GM12873 (cell line): ENCODE measurements at regions not wholly inside any gene's neighbourhood (a gene's known extent, or its start where the extent isn't known, plus 50 kb on each side); places are given as distances from the start of the nearest gene placed in this dataset.

Source experiments
- TF ChIP-seq, protein P1 (sequence below): IDR thresholded peaks from 2 replicates; pipeline ENCODE4 v1.5.1; 2012; ENCODE audit warnings: low read depth, mild to moderate bottlenecking, moderate library complexity, low read length, control low read depth; ENCODE audit not compliant: insufficient read depth; ENCODE audit errors: missing control alignments

GRCh38 chr2:31813016-31813415, 197.8 kb downstream of the MEMO1 start:
- TF ChIP-seq, protein P1, sequence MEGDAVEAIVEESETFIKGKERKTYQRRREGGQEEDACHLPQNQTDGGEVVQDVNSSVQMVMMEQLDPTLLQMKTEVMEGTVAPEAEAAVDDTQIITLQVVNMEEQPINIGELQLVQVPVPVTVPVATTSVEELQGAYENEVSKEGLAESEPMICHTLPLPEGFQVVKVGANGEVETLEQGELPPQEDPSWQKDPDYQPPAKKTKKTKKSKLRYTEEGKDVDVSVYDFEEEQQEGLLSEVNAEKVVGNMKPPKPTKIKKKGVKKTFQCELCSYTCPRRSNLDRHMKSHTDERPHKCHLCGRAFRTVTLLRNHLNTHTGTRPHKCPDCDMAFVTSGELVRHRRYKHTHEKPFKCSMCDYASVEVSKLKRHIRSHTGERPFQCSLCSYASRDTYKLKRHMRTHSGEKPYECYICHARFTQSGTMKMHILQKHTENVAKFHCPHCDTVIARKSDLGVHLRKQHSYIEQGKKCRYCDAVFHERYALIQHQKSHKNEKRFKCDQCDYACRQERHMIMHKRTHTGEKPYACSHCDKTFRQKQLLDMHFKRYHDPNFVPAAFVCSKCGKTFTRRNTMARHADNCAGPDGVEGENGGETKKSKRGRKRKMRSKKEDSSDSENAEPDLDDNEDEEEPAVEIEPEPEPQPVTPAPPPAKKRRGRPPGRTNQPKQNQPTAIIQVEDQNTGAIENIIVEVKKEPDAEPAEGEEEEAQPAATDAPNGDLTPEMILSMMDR, result no peak

DNA sequence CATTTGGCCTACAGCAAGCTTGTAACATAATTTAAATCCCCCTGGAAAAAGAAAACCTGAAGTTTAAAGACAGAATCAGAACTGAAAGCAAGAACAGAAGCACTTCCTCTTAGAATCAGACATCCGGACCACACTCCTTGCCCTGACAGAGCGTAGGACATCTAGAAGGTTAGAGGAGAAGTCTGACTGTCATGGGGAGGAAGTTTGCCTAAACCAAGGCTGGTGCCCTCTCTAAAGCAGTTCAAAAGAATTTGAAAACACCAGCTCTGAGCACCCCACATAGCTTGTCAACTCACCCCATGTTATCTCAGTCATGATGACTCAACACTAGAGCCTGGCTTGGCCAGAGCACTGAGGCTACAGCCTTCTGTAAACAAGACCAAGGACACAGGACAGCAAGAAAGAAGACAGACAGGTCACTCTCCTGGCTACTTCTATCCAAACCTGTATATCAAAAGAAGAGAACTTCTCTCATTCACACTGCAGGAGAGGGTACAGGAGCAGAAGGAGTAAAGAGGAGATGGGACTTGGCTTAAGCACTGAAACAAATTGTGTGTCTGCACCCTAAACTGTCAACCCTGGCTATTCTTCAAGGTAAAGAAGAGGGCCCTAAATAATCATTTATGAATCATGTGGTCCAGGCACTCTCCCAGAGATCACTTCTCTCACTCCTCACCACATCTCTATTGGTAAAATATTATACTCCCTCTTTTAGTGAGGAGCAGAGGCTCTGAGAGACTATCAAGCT, 198.6 kb downstream of the MEMO1 start:
- TF ChIP-seq, protein P1, result no peak

DNA sequence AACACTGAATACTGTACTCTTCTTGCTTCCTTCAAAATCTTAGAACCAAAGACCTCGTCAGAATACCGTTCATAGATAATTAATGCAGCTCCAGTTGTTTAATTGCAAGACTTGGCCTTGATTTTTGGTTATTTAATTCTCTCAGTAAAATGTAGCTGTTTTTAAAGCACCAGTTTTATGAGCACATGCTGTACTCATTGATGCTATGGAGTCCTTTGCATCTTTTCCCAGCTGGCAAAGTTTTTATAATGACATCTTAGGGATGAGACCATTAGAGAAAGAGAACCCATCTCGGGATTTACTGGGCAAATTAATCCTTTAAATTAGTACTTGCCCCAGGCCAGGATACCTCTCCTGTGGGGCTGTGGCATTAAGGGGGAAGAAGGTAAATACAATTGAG, 199.3 kb downstream of the MEMO1 start:
- TF ChIP-seq, protein P1, result no peak

- TF ChIP-seq, protein P1, result no peak
Observed at GRCh38 chr2:31810200-31810917, 200.4 kb downstream of the MEMO1 start.

DNA sequence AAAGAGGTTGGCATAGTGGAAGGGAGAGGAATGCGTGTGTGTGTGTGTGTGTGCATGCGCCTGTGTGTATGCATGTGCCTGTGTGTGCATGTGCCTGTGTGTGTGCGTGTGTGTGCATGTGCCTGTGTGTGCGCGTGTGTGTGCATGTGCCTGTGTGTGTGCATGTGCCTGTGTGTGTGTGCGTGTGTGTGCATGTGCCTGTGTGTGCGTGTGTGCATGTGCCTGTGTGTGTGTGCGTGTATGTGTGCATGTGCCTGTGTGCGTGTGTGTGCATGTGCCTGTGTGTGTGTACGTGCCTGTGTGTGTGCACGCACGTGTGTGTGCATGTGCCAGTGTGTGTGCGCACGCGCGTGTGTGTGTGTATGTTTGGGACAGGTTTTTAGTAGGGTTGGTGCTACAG, 205.1 kb downstream of the MEMO1 start:
- TF ChIP-seq, protein P1, result no peak

DNA sequence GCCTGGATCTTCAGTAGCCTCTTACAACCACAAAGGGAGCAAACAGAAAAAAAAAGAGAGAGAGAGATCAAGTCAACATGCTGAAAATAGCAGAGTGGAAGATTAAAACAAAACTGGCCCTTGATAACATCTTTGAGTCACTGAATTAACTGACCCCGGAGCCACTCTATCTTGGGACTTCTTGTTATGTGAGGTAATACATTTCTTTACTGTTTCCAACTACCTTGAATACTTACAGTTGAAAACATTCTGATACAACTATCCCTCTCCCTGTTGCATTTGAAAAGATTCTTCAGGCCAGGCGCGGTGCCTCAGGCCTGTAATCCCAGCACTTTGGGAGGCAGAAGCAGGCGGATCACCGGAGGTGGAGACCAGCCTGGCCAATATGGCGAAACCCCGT, 208.1 kb downstream of the MEMO1 start:
- TF ChIP-seq, protein P1, result no peak

- TF ChIP-seq, protein P1, result no peak
Observed at GRCh38 chr2:31788273-31788672, 207.5 kb upstream of the SRD5A2 start.
